Hepatocyte (in vitro differentiated cells): ENCODE measurements at regions not wholly inside any gene's neighbourhood (a gene's known extent, or its start where the extent isn't known, plus 50 kb on each side); places are given as distances from the start of the nearest gene placed in this dataset.
"Not testable (repeated sequence)": the region's sequence is repeated elsewhere in the genome, so short reads cannot be mapped to it uniquely, and the experiment has no call there.

Experiments used
- DNase-seq: peaks from one replicate; pipeline ENCODE4 v3.0.0-alpha.2; 2016; ENCODE audit warnings: low spot score
- H2AFZ ChIP-seq: fragments of 200-600 bp; sonication (generic); 2 replicates; pipeline ENCODE4 v1.6.0; 2016; ENCODE audit warnings: antibody characterized with exemption, mild to moderate bottlenecking
- H3K27ac ChIP-seq: fragments of 200-600 bp; sonication (generic); 2 replicates; pipeline ENCODE4 v1.5.1; 2016; ENCODE audit warnings: mild to moderate bottlenecking
- H3K27me3 ChIP-seq: fragments of 200-600 bp; sonication (generic); 2 replicates; pipeline ENCODE4 v1.6.1; 2016
- H3K36me3 ChIP-seq: fragments of 200-600 bp; sonication (generic); replicated peaks from 2 replicates; pipeline ENCODE4 v1.5.1; 2016; ENCODE audit warnings: low read depth; ENCODE audit not compliant: insufficient read depth
- H3K4me1 ChIP-seq: fragments of 200-600 bp; sonication (generic); 2 replicates; pipeline ENCODE4 v1.5.1; 2016; ENCODE audit warnings: mild to moderate bottlenecking, moderate library complexity; ENCODE audit not compliant: insufficient read depth
- H3K4me2 ChIP-seq: fragments of 200-600 bp; sonication (generic); 2 replicates; pipeline ENCODE4 v1.6.0; 2016
- H3K4me3 ChIP-seq: fragments of 200-600 bp; sonication (generic); 2 replicates; pipeline ENCODE4 v1.5.1; 2016; ENCODE audit warnings: mild to moderate bottlenecking
- H3K79me2 ChIP-seq: fragments of 200-600 bp; sonication (generic); 2 replicates; pipeline ENCODE4 v1.6.0; 2017; ENCODE audit warnings: mild to moderate bottlenecking
- H3K9me2 ChIP-seq: fragments of 200-600 bp; sonication (generic); replicated peaks from 2 replicates; pipeline ENCODE4 v1.6.0; 2017; ENCODE audit warnings: mild to moderate bottlenecking; ENCODE audit not compliant: insufficient read depth
- H3K9me3 ChIP-seq: fragments of 200-600 bp; sonication (generic); 2 replicates; pipeline ENCODE4 v1.5.1; 2016; ENCODE audit warnings: low read depth, mild to moderate bottlenecking
- H4K20me1 ChIP-seq: fragments of 200-600 bp; sonication (generic); 2 replicates; pipeline ENCODE4 v1.6.0; 2016; ENCODE audit warnings: mild to moderate bottlenecking; ENCODE audit not compliant: insufficient read depth, poor library complexity, severe bottlenecking
- CTCF ChIP-seq: fragments of 200-600 bp; sonication (generic); IDR thresholded peaks from 2 replicates; pipeline ENCODE4 v1.5.1; 2016; ENCODE audit warnings: antibody characterized with exemption, mild to moderate bottlenecking; ENCODE audit not compliant: poor library complexity
- EZH2 ChIP-seq: fragments of 200-600 bp; sonication (generic); IDR thresholded peaks from 2 replicates; pipeline ENCODE4 v1.6.1; 2016; ENCODE audit warnings: antibody characterized with exemption, mild to moderate bottlenecking, borderline replicate concordance
- EZH2phosphoT487 ChIP-seq: fragments of 200-600 bp; sonication (generic); IDR thresholded peaks from one replicate; pipeline ENCODE4 v1.6.1; 2018; ENCODE audit warnings: antibody characterized with exemption, mild to moderate bottlenecking, low read depth, moderate library complexity; ENCODE audit not compliant: unreplicated experiment, severe bottlenecking
- WGBS: methylation state at CpG from one replicate; pipeline ENCODE4 v1.1.6; 2016; ENCODE audit warnings: low lambda C conversion rate; ENCODE audit errors: missing lambda C conversion rate; 5-methylcytosine and 5-hydroxymethylcytosine counted together

- Histone ChIP-seq H3K36me3 (no peaks in the 10 kb centered on the region), H3K9me2 (no peaks in the 10 kb centered on the region), H3K4me3 (no peak overlapping the region), H3K27me3 (no peaks in the 10 kb centered on the region), H3K4me2 (no peak overlapping the region), H3K27ac (no peak overlapping the region), H3K9me3 (no peaks in the 10 kb centered on the region), H3K4me1 (no peaks in the 10 kb centered on the region), H4K20me1 (no peaks in the 10 kb centered on the region), H3K79me2 (no peaks in the 10 kb centered on the region), H2AFZ (no peak overlapping the region)
- 81% methylated on average over 2 of the region's 2 CpGs for WGBS
- DNase-seq: no peak
- TF ChIP-seq EZH2 (no peak), CTCF (no peak), EZH2phosphoT487 (no peak)
Measured at GRCh38 chr7:89714131-89714530, 440.1 kb upstream of the STEAP1 start.

- H4K20me1 ChIP-seq, H3K27me3 ChIP-seq, H2AFZ ChIP-seq, H3K4me1 ChIP-seq, H3K79me2 ChIP-seq, H3K36me3 ChIP-seq, H3K4me2 ChIP-seq, H3K4me3 ChIP-seq, H3K9me3 ChIP-seq, H3K9me2 ChIP-seq, H3K27ac ChIP-seq: not testable (repeated sequence)
- WGBS: 92% methylated on average over 2 of the region's 2 CpGs
- DNase-seq: peak; percentile 24
Measured at GRCh38 chr7:89718941-89719340, 435.3 kb upstream of the STEAP1 start.

- 70% methylated on average over 5 of the region's 5 CpGs for WGBS
- TF ChIP-seq EZH2phosphoT487 (no peak), EZH2 (no peak), CTCF (no peak)
- no peak overlapping the region for H2AFZ ChIP-seq
- H4K20me1 ChIP-seq: no peaks in the 10 kb centered on the region
- H3K79me2 ChIP-seq: no peaks in the 10 kb centered on the region
- H3K36me3 ChIP-seq: no peaks in the 10 kb centered on the region
- no peak overlapping the region for H3K4me2 ChIP-seq
- H3K4me1 ChIP-seq: no peaks in the 10 kb centered on the region
- no peaks in the 10 kb centered on the region for H3K27me3 ChIP-seq
- H3K4me3 ChIP-seq: no peak overlapping the region
- no peak for DNase-seq
- no peak overlapping the region for H3K27ac ChIP-seq
- no peaks in the 10 kb centered on the region for H3K9me2 ChIP-seq
- no peaks in the 10 kb centered on the region for H3K9me3 ChIP-seq
Measured at GRCh38 chr7:89728481-89728880, 425.8 kb upstream of the STEAP1 start.

GRCh38 chr7:89731751-89732445, 422.4 kb upstream of the STEAP1 start:
- WGBS: 83% methylated on average over 5 of the region's 5 CpGs
- no peaks in the 10 kb centered on the region for H3K9me3 ChIP-seq
- no peaks in the 10 kb centered on the region for H3K79me2 ChIP-seq
- H3K27ac ChIP-seq: no peak overlapping the region
- no peak overlapping the region for H3K4me3 ChIP-seq
- no peak overlapping the region for H3K4me2 ChIP-seq
- TF ChIP-seq CTCF (no peak), EZH2phosphoT487 (no peak), EZH2 (no peak)
- H3K4me1 ChIP-seq: no peaks in the 10 kb centered on the region
- H3K9me2 ChIP-seq: no peaks in the 10 kb centered on the region
- no peaks in the 10 kb centered on the region for H3K27me3 ChIP-seq
- no peak for DNase-seq
- H2AFZ ChIP-seq: no peak overlapping the region
- no peaks in the 10 kb centered on the region for H4K20me1 ChIP-seq
- H3K36me3 ChIP-seq: no peaks in the 10 kb centered on the region
